Ureter (tissue), 1 donor: ENCODE measurements at regions not wholly inside any gene's neighbourhood (a gene's known extent, or its start where the extent isn't known, plus 50 kb on each side); places are given as distances from the start of the nearest gene placed in this dataset.

Source experiments
- DNase-seq: peaks from one replicate; pipeline ENCODE4 v3.0.0-alpha.2; 2020; ENCODE audit warnings: low spot score
- donor health status: DM: yes; HTN: yes; CAD: no.

GRCh38 chr22:49507607-49508292 lies 319.9 kb downstream of the BRD1 start:
- DNase-seq, result no peak

GRCh38 chr22:49506010-49506400 lies 321.7 kb downstream of the BRD1 start:
- DNase-seq, result no peak

- no peak for DNase-seq
These were observed 322.2 kb downstream of the BRD1 start for GRCh38 chr22:49505337-49506009.

GRCh38 chr22:49503896-49504521 lies 323.7 kb downstream of the BRD1 start:
- no peak for DNase-seq

GRCh38 chr22:49503321-49503720 lies 324.4 kb downstream of the BRD1 start:
- no peak for DNase-seq

GRCh38 chr22:49502126-49502826 lies 325.4 kb downstream of the BRD1 start:
- no peak for DNase-seq

GRCh38 chr22:49500942-49501395 lies 326.7 kb downstream of the BRD1 start:
- DNase-seq, result no peak

GRCh38 chr22:49500076-49500460 lies 327.6 kb downstream of the BRD1 start:
- no peak for DNase-seq

GRCh38 chr22:49499433-49500075 lies 328.1 kb downstream of the BRD1 start:
- DNase-seq, result no peak

GRCh38 chr22:49497266-49497665 lies 330.4 kb downstream of the BRD1 start:
- no peak for DNase-seq

GRCh38 chr22:49494555-49494954 lies 333.1 kb downstream of the BRD1 start:
- DNase-seq, result no peak

- DNase-seq, result no peak
These were observed 334.9 kb downstream of the BRD1 start for GRCh38 chr22:49492741-49493251.

- no peak for DNase-seq
These were observed 335.4 kb downstream of the BRD1 start for GRCh38 chr22:49492308-49492707.

GRCh38 chr22:49491726-49492125 lies 335.9 kb downstream of the BRD1 start:
- DNase-seq, result no peak

GRCh38 chr22:49491221-49491635 lies 336.4 kb downstream of the BRD1 start:
- DNase-seq, result no peak

GRCh38 chr22:49490692-49491091 lies 337.0 kb downstream of the BRD1 start:
- DNase-seq, result no peak

- no peak for DNase-seq
These were observed 337.9 kb downstream of the BRD1 start for GRCh38 chr22:49489821-49490220.

GRCh38 chr22:49488943-49489342 lies 338.7 kb downstream of the BRD1 start:
- no peak for DNase-seq

GRCh38 chr22:49487950-49488349 lies 339.7 kb downstream of the BRD1 start:
- peak; percentile 55 for DNase-seq

- DNase-seq, result no peak
These were observed 341.4 kb downstream of the BRD1 start for GRCh38 chr22:49486225-49486624.

GRCh38 chr22:49483946-49484345 lies 343.7 kb downstream of the BRD1 start:
- DNase-seq, result no peak
